ENCODE measurements at regions not wholly inside any gene's neighbourhood (a gene's known extent, or its start where the extent isn't known, plus 50 kb on each side); places are given as distances from the start of the nearest gene placed in this dataset.
"Not testable (repeated sequence)": the region's sequence is repeated elsewhere in the genome, so short reads cannot be mapped to it uniquely, and the experiment has no call there.

GRCh38 chr2:57182916-57183315 lies 863.7 kb upstream of the VRK2 start:
- POLR2A ChIA-PET, result no interaction called here

GRCh38 chr2:57185568-57185967 lies 861.0 kb upstream of the VRK2 start:
- no peaks in the 10 kb centered on the region for H3K27me3 Mint-ChIP-seq
- H3K27ac Mint-ChIP-seq, result no peak overlapping the region
- H3K9me3 Mint-ChIP-seq, result peaks cover 3% of the 10 kb centered on the region
- no peaks in the 10 kb centered on the region for H3K36me3 Mint-ChIP-seq
- H3K4me3 Mint-ChIP-seq, result no peak overlapping the region
- intact Hi-C loops (cut with micrococcal nuclease), result no loop called here
- CTCF ChIA-PET, result no interaction called here
- POLR2A ChIA-PET, result no interaction called here
- H3K4me1 Mint-ChIP-seq (ENCODE audit: low read depth), result no peaks in the 10 kb centered on the region
- DNase-seq, result no peak

More at GRCh38 chr2:57182916-57183315, 863.7 kb upstream of the VRK2 start:
- Mint-ChIP-seq H3K4me1 (ENCODE audit: low read depth) (no peaks in the 10 kb centered on the region), H3K27me3 (no peaks in the 10 kb centered on the region), H3K27ac (no peak overlapping the region), H3K36me3 (no peaks in the 10 kb centered on the region), H3K9me3 (peaks cover 3% of the 10 kb centered on the region), H3K4me3 (no peak overlapping the region)
- intact Hi-C loops (cut with micrococcal nuclease), result no loop called here
- CTCF ChIA-PET, result no interaction called here
- DNase-seq, result no peak

GRCh38 chr2:57190007-57190406 lies 856.6 kb upstream of the VRK2 start:
- ChIA-PET CTCF (no interaction called here), POLR2A (no interaction called here)
- Mint-ChIP-seq H3K27ac (no peak overlapping the region), H3K4me1 (ENCODE audit: low read depth) (no peaks in the 10 kb centered on the region), H3K4me3 (no peak overlapping the region), H3K9me3 (peaks cover 11% of the 10 kb centered on the region), H3K36me3 (no peaks in the 10 kb centered on the region), H3K27me3 (no peaks in the 10 kb centered on the region)
- no peak for DNase-seq
- intact Hi-C loops (cut with micrococcal nuclease), result no loop called here

GRCh38 chr2:57199663-57200062 lies 846.9 kb upstream of the VRK2 start:
- Mint-ChIP-seq H3K36me3 (no peaks in the 10 kb centered on the region), H3K27ac (no peak overlapping the region), H3K9me3 (peaks cover 14% of the 10 kb centered on the region), H3K27me3 (no peaks in the 10 kb centered on the region), H3K4me3 (no peak overlapping the region), H3K4me1 (ENCODE audit: low read depth) (no peaks in the 10 kb centered on the region)
- CTCF ChIA-PET, result no interaction called here
- intact Hi-C loops (cut with micrococcal nuclease), result no loop called here
- DNase-seq, result no peak
- POLR2A ChIA-PET, result no interaction called here

GRCh38 chr2:57204364-57204763 lies 842.2 kb upstream of the VRK2 start:
- POLR2A ChIA-PET, result no interaction called here

GRCh38 chr2:57205241-57205640 lies 841.4 kb upstream of the VRK2 start:
- DNase-seq, result no peak
- Mint-ChIP-seq H3K9me3 (peaks cover 5% of the 10 kb centered on the region), H3K4me1 (ENCODE audit: low read depth) (no peaks in the 10 kb centered on the region), H3K27me3 (no peaks in the 10 kb centered on the region), H3K36me3 (no peaks in the 10 kb centered on the region), H3K4me3 (no peak overlapping the region), H3K27ac (no peak overlapping the region)
- ChIA-PET CTCF (no interaction called here), POLR2A (no interaction called here)
- intact Hi-C loops (cut with micrococcal nuclease), result no loop called here

More at GRCh38 chr2:57204364-57204763, 842.2 kb upstream of the VRK2 start:
- Mint-ChIP-seq H3K4me3 (no peak overlapping the region), H3K27me3 (no peaks in the 10 kb centered on the region), H3K27ac (no peak overlapping the region), H3K36me3 (no peaks in the 10 kb centered on the region), H3K9me3 (peaks cover 5% of the 10 kb centered on the region), H3K4me1 (ENCODE audit: low read depth) (no peaks in the 10 kb centered on the region)
- DNase-seq, result no peak
- intact Hi-C loops (cut with micrococcal nuclease), result no loop called here
- CTCF ChIA-PET, result no interaction called here

GRCh38 chr2:57207191-57207590 lies 839.4 kb upstream of the VRK2 start:
- CTCF ChIA-PET, result no interaction called here
- Mint-ChIP-seq H3K4me1 (ENCODE audit: low read depth) (no peaks in the 10 kb centered on the region), H3K36me3 (no peaks in the 10 kb centered on the region), H3K27ac (no peak overlapping the region), H3K27me3 (no peaks in the 10 kb centered on the region), H3K4me3 (no peak overlapping the region), H3K9me3 (peaks cover 7% of the 10 kb centered on the region)
- DNase-seq, result no peak
- intact Hi-C loops (cut with micrococcal nuclease), result no loop called here
- POLR2A ChIA-PET, result no interaction called here

GRCh38 chr2:57209799-57210198 lies 836.8 kb upstream of the VRK2 start:
- POLR2A ChIA-PET, result interaction anchor here (0.6 kb wide), 1 partner anchor 1089 kb away, joined by 4 read pairs; no protein-coding TSS in a partner anchor
- H3K4me3 Mint-ChIP-seq, result no peak overlapping the region
- no peak overlapping the region for H3K27ac Mint-ChIP-seq
- CTCF ChIA-PET, result no interaction called here
- H3K4me1 Mint-ChIP-seq (ENCODE audit: low read depth), result no peaks in the 10 kb centered on the region
- no peaks in the 10 kb centered on the region for H3K36me3 Mint-ChIP-seq
- H3K27me3 Mint-ChIP-seq, result no peaks in the 10 kb centered on the region
- no peak for DNase-seq
- H3K9me3 Mint-ChIP-seq, result peaks cover 7% of the 10 kb centered on the region
- intact Hi-C loops (cut with micrococcal nuclease), result no loop called here

GRCh38 chr2:57210855-57211254 lies 835.8 kb upstream of the VRK2 start:
- no peaks in the 10 kb centered on the region for H3K27me3 Mint-ChIP-seq
- DNase-seq, result no peak
- no peaks in the 10 kb centered on the region for H3K36me3 Mint-ChIP-seq
- H3K4me3 Mint-ChIP-seq, result no peak overlapping the region
- peaks cover 10% of the 10 kb centered on the region for H3K9me3 Mint-ChIP-seq
- POLR2A ChIA-PET, result no interaction called here
- CTCF ChIA-PET, result no interaction called here
- H3K4me1 Mint-ChIP-seq (ENCODE audit: low read depth), result no peaks in the 10 kb centered on the region
- H3K27ac Mint-ChIP-seq, result no peak overlapping the region
- intact Hi-C loops (cut with micrococcal nuclease), result no loop called here

- Mint-ChIP-seq H3K36me3 (no peaks in the 10 kb centered on the region), H3K9me3 (peaks cover 31% of the 10 kb centered on the region), H3K27ac (no peak overlapping the region), H3K4me3 (no peak overlapping the region), H3K27me3 (no peaks in the 10 kb centered on the region), H3K4me1 (ENCODE audit: low read depth) (no peaks in the 10 kb centered on the region)
- intact Hi-C loops (cut with micrococcal nuclease), result no loop called here
- DNase-seq, result no peak
- ChIA-PET CTCF (no interaction called here), POLR2A (no interaction called here)
Measured at GRCh38 chr2:57217013-57217412, 829.6 kb upstream of the VRK2 start.

- Mint-ChIP-seq H3K27ac (no peak overlapping the region), H3K36me3 (no peaks in the 10 kb centered on the region), H3K27me3 (no peaks in the 10 kb centered on the region), H3K4me1 (ENCODE audit: low read depth) (no peaks in the 10 kb centered on the region), H3K9me3 (peaks cover 30% of the 10 kb centered on the region), H3K4me3 (no peak overlapping the region)
- no peak for DNase-seq
- POLR2A ChIA-PET, result no interaction called here
- intact Hi-C loops (cut with micrococcal nuclease), result no loop called here
- CTCF ChIA-PET, result no interaction called here
Measured at GRCh38 chr2:57218206-57218605, 828.4 kb upstream of the VRK2 start.

GRCh38 chr2:57229706-57230105 lies 816.9 kb upstream of the VRK2 start:
- H3K27ac Mint-ChIP-seq; H3K36me3 Mint-ChIP-seq; H3K27me3 Mint-ChIP-seq; POLR2A ChIA-PET; H3K4me3 Mint-ChIP-seq; CTCF ChIA-PET; H3K4me1 Mint-ChIP-seq (ENCODE audit: low read depth); intact Hi-C loops (cut with micrococcal nuclease); DNase-seq: not testable (repeated sequence)
- H3K9me3 Mint-ChIP-seq, result peaks cover 19% of the 10 kb centered on the region

- H3K4me3 Mint-ChIP-seq; CTCF ChIA-PET; POLR2A ChIA-PET; intact Hi-C loops (cut with micrococcal nuclease); H3K27me3 Mint-ChIP-seq; DNase-seq; H3K4me1 Mint-ChIP-seq (ENCODE audit: low read depth); H3K27ac Mint-ChIP-seq; H3K36me3 Mint-ChIP-seq: not testable (repeated sequence)
- peaks cover 13% of the 10 kb centered on the region for H3K9me3 Mint-ChIP-seq
Measured at GRCh38 chr2:57232341-57232740, 814.3 kb upstream of the VRK2 start.

GRCh38 chr2:57251495-57251894 lies 795.1 kb upstream of the VRK2 start:
- intact Hi-C loops (cut with micrococcal nuclease); H3K27me3 Mint-ChIP-seq; DNase-seq; H3K4me1 Mint-ChIP-seq (ENCODE audit: low read depth); CTCF ChIA-PET; H3K27ac Mint-ChIP-seq; H3K36me3 Mint-ChIP-seq; POLR2A ChIA-PET; H3K4me3 Mint-ChIP-seq: not testable (repeated sequence)
- H3K9me3 Mint-ChIP-seq, result peaks cover 51% of the 10 kb centered on the region
